GM19351 (cell line): ENCODE measurements at regions not wholly inside any gene's neighbourhood (a gene's known extent, or its start where the extent isn't known, plus 50 kb on each side); places are given as distances from the start of the nearest gene placed in this dataset.

Source experiments
- ATAC-seq: cut with Tn5 transposase; IDR thresholded peaks from one replicate; pipeline ENCODE4 v1.9.1; 2021; ENCODE audit warnings: mild to moderate bottlenecking, moderate library complexity; ENCODE audit not compliant: unreplicated experiment

DNA sequence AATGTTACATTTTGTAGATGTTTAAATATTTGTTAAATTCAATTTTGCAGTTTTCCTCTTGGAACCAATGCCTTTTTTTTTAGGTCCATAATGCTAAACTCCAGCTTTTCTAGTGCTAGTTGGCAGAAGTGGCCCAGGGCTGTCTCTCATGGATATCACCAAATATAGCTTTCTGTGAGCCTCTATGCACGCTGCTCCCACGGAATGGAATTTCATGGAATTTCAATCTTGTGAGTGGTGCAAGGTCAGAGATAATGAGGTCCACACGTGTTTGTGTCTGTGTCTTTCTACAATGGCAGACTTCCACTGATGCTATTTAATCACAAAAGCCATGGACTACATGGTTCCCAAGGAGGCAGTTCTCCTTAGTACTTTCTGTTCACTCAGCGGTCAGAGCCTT, 191.5 kb upstream of the PARD3B start:
- no peak for ATAC-seq

DNA sequence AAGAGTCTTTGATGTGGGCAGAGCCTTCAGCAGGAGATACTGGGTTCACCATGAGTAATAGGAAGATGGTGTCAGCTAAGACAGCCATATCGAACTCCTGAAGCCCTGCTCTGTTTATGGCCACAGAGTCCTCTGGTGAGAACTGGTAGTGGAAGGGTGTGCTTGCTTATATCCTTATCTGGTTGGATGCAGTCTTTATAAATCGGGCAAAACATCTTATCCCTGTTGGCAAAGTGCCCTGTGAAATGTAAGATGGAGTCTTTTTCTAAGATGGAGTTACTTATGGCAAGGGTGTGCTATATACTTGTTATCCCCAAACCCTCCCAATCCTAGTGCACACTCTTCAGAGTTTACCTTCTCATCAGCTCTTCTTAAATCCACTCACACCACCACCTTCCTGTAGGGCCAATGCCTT, 190.8 kb upstream of the PARD3B start:
- no peak for ATAC-seq

DNA sequence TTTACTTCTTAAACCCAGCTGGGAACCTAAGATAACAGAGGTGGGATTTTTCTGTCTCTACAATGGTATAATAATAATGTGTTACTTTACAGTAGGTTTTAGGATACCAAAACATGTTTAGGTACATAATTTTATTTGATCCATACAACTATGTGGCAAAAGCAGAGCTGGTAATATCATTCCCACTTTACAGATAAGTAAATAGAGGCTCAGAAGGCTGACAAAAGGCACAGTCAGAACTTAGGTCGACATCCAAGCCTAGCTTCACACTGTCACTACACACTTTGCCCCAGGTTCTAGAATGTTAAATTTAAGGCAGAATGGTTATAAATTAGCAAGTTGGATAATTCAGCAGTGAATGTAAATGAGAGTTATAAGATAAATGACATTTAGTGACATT, 189.6 kb upstream of the PARD3B start:
- no peak for ATAC-seq

DNA sequence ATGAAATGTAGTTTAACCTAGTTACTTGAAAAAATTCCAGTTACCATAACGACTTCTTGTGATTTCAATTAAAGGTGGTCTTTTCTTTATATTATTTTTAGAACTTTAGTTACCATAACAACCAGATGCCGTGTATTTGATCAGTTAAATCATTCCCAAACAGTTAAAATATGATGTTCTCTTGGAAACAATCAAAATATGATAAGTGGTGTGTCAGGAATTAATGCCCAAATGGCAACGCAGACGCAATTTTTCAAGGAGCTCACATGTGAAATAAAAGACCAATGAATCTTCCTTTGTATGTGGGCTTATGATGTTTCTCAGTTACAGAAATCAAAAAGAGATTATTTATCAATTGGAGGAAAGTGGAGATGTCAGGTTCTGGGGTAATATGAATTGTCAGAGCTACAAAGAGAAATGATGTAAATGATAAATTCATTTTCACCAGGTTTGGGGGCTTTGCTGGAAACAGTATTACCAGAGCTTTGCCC, 189.1 kb upstream of the PARD3B start:
- no peak for ATAC-seq

DNA sequence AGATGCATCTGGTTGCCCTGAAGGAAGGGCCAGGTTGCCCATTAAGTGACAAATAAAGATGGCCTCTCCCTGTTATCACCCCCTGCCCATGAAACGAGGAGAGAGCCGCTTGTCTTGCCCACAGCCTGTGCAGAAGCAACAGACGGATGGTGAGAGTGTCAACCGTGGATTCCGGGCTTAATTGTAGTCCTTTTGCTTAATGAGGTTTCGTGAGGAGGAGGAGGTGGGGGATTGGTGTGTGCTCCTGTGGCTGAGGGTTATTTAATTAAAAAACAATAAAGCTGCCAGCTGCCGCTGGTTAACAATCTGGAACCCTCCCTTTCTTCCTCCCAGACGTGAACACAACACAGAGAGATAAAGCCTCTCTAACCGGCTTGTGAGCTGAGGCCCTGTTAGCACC, 188.0 kb upstream of the PARD3B start:
- ATAC-seq = no peak

DNA sequence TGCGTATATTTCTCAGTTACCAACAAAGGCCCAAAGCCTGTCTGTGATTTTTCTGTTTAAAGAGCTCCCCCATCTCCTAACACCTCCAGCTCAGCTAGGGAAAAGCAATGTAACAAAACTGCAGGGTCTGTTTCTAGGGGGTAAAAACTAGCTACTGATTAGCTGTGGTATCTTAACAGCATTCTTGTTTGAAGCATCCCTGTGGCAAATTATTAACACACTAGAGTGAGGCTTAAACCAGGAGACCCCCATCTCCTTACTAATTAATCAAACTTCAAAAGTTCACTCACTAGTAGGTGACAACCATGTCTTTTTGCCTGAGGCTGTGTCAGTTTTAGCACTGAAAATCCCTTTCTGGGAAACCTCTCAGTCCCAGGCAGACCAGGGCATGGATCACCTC, 186.2 kb upstream of the PARD3B start:
- ATAC-seq = no peak

DNA sequence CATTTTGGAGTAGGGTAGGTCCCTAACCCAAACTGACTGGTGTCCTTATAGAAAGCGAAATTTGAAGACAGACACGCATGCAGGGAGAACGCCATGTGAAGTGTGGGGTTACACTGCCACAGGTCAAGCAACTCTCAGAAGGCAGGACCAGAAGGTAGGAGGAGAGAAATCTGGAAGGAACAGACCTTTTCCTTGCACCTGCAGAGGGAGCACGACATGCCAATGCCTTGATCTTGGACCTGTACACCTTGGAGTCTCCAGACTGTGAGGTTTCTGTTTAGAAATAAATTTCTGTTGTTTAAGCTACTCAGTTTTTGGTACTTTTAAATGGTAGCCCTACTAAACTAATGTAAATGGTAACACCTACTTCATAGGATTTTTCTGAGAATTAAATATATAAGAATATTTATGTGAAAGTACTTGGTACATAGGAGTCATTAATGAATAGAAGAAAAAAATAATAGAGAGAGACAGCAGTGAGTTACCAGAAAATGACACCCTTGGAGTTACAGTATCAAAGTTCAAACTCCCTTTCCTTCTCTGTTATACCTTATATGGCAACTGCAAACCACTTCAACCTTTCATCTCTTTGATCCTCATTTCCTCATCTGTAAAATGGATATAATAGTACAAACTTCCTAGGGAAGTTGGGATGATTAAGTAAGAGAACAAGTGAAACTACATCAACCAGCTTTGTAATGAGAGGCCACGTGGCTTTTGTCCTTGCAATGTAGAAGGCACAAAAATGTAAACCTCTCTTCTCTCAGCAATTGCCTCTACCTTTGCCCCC, 184.9 kb upstream of the PARD3B start:
- ATAC-seq = no peak

DNA sequence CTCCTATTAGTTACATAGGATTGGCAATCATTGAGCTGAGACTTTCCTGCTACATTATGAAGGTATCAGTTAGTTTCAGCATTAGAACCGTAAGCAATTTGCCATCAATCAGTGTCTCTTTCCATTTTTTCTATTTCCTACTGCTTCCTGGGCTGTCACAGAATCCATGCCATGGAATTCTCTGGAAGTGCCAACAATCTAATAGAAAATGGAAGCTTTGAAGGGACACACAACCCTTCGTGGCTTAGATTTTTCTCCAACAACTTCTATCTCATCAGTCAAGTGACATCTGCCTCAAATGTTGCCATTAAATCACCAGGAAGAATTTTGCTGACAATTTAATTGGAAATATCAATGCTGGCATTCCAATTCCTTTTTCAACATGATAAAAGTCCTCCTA, 183.5 kb upstream of the PARD3B start:
- no peak for ATAC-seq

DNA sequence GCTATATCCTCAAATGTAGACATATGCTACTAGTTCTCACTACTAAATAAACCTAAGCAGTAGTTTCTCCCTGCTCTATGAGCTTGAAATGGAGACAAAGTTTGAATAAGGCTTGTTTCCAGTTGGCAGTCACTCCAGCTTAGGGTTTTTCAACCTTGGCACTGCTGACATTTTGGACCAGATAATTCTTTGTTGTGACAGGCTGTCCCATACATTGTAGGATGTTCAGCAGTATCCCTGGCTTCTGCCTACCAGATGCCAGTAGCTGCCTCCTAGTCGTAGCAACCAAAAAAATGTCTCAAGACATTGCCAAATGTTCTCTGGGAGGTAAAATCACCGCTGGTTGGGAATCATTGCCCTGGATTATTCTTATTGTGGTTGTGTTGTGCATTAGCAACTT, 182.7 kb upstream of the PARD3B start:
- ATAC-seq = no peak

DNA sequence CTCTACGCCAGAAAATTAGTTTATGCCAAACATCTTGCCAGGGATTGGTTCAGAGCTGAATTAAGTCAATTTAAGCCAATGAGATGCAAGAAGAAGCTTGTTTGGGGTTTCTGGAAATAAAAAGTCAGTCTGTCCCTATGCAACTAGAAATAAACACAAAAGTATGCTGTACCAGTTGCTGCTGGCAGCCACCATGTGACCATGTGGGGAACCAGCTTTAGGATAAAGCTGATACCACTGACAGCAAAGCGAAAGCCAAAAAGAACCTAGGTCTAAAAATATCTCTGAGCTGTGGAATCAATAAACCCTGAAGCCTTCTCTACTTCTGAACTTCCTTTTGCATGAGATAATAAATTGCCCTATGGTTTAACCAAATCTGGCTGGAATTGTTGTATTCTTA, 181.8 kb upstream of the PARD3B start:
- ATAC-seq = no peak

DNA sequence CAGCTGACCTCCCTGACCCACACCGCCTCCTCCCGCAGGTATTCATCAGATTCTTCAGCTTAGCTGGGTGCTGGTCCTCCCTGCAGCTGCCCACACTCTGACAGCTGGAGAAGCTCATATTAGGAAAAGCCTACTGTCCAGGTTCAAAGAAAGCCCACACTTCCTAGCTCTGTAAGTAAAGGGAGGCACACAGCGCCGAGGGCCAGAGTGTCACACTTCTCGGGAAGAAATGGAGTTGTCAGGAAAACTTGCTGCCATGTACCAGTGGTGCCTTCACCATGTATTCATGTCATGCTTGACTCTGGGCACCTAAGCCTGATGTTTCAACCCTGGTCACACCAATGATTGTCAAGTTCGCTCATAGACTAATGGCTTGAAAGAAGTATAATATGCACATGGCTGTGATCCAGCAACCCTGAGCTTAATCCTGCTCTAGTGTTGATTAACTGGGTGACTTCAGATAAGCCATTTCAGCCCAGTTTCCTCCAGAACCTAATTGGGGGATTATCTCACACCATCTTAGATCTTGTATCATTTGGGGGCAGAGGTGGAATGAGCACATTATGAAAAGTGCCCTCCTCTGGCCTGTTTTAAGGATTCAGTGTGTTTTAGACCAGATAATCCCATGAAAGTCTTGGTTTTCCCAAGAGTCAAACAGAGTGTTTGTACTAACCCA, 180.3 kb upstream of the PARD3B start:
- no peak for ATAC-seq

DNA sequence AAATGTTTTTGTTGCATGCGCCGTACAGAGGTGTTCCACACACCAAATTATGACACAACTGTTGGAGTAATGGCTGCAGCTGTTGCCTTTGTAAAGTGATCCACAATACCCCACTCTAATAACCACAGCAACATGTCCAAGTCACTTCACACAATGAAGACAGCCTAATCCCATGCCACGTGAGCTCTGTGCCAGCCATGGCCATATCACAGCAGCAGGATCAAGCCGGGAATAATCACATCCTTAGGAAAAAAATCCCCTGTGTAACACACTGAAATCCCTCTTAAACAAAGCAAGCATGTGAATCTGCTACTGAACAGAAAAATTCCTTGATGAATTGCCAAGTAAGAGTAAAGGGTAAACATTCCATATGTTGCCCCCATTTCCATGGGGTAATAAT, 179.5 kb upstream of the PARD3B start:
- ATAC-seq = no peak

DNA sequence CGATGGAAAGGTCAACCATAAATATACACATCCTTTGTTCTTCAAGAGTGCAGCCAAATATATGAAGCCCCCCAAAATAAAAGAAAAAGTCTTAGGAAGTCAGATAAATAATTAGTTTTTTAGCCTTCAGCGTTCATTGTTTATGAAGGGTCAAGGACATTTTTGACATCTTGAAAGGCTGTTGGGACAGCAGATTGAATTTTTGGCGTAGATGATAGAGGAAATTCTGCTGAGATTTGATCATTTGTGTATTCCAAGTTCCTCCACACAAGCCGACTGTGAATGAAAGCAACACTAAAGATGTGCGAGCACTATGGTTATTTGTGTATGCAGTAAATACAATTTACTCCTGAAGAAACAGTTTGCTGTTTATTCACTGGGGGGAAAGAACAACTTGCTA, 177.8 kb upstream of the PARD3B start:
- no peak for ATAC-seq

DNA sequence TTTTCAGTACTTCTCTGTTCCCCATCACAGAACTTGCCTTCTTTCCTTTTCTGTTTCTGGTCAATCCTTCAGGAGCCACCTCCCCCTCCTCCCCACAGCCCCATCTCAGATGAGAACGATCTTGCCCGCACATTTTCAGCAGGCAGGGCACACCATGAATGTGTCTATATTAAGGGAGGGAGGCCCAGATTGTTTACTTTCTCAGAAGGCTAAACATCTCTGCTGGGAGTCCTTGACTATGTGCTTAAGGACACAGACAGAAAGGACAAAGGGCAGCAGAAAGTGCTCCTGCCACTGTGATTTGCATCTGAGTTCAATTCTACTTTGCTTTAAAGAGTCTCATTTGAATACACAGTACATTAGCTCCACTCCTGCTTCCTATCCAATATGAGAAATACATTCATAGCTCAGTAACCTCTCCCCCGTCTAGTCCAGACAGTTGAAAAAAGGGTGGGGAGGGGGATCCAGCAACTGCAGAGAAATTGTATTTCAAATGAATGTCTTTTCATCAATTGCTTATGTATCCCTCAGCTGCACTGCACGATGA, 175.0 kb upstream of the PARD3B start:
- no peak for ATAC-seq

DNA sequence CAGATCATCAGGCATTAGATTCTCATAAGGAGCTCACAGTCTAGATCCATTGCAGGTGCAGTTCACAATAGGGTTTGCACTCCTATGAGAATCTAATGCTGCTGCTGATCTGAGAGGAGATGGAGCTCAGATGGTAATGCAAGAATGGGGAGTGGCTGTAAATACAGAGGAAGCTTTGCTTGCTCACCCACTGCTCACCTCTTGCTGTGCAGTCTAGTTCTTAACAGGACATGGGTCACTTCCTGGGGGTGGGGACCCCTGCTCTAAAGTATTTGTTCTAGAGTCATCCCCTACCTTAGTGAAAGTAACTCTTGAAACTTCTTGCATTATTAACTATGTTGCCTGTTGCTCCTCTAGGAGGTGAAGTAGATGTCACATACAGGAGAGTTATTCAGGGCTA, 171.3 kb upstream of the PARD3B start:
- ATAC-seq = no peak

DNA sequence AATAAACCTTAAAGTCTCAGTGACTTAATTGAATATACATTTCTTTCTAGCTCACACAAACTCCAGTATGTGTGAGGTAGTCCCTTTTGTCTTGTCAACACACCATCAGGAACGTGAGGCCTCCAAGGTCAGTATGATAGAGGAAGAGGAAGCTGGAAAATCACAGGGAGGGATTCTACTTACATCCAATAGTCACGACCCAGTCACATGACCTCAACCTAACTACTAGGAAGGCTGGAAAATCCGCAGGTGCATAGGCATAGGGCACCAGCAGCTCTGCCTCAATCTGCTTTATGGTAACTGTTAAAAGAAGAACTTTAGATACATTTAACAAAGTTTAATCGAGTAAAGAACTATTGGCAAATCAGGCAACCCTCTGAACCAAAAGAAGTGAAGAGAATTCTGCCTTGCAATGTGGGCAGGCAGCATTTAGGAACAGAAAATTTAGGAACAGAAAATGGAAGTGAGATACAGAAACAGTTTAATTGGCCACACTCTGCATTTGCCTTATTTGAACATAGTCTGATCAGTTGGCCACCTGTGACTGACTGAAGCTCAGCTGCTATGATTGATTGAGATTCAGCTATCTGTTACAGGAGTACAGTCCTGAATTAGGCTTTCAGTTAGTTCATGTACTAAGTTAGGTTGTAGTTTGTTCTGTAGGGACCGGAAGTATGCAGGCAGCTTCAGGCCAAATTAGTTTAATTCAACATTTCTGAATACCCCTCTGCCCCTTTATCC, 165.0 kb upstream of the PARD3B start:
- ATAC-seq = no peak

DNA sequence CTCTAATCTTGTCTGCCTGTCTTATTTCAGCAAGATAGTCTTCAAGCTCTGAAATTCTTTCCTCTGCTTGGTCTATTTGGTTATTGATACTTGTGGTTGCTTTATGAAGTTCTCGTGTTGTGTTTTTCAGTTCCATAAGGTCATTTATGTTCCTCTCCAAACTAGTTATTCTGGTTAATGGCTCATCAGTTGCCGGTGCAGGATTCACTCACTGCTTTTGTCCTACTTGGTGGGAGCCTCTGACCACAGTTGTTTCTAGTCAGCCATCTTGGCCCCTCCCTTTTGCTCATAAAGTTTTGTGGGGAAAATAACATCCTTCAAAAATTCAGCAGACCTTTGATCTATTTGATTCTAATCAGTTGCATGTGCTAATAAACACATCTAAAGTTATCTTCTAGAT, 158.6 kb upstream of the PARD3B start:
- no peak for ATAC-seq

DNA sequence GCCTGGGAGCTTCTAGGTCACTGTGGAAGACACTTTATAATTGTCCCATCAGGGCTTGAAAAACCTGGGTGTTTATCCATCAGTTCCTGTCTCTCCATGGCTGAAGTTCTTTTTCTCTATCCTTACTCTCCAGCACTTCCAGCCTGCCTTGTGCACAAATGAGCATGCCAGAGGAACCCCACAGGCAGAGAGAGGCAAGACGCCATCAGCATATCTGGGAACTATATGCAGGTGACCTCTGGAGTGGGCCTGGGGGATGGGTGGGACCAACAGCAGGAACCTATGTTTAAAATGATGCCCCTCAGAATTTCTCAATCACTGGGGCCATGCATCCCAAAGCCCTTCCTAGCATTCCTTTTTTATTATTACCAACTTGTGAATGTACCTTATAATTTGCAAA, 156.2 kb upstream of the PARD3B start:
- ATAC-seq = no peak

DNA sequence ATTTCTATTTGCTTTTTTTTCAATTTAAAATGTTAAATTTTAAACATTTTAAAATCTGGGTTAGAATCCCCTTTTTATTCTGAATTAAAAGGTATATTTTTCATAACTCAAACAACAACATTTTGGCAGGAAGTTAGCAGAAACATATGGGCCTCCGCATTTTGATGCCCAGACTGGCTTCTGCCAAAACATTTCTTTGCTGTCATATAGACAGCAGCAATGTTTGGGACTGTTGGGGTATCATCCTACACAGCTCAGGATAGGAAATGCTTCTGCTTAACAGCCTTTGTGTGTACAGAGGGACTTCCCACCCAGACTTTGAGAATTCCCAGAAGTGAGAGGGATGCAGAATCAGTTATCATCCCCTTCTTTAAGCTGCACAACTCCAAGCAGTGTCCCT, 155.4 kb upstream of the PARD3B start:
- no peak for ATAC-seq

DNA sequence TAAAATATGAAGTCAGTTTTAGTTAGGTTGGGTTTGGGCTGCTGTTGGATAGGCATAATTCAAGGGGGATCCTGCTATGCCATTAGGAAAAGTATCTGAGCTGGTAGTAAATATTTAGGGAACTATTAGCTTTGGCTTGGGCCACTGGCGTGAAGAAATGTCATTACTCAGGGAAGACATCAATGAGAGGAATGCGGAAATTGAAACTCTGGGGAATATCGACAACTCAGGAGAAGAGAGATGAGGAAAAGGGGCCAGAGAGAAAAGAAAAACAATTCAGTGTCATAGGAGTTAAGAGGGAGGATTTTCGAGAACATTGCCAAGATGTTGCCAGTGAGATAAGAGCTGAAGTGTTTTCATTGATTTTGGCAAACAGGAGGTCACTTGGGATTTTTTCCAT, 149.7 kb upstream of the PARD3B start:
- ATAC-seq = no peak

DNA sequence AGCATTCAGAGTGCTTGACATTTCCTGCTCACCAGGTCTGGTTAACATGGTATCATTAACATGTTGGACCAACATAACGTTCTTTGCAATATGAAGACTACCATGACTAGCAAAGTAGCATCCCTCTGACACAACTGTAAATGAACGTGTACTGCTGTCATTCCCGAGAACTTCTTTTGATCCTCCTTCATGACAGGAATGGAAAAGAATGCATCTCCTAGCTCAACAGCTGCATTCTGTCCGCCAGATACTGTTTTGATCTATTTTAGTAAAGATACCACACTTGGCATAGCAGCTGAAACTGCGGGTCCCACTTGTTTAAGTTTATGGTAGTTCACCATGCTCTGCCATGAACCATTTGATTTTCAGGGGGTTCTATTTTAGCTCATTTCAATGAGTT, 144.2 kb upstream of the PARD3B start:
- ATAC-seq = no peak
